Esophagus squamous epithelium (tissue), 4 donors: ENCODE measurements at regions not wholly inside any gene's neighbourhood (a gene's known extent, or its start where the extent isn't known, plus 50 kb on each side); places are given as distances from the start of the nearest gene placed in this dataset.

Source experiments
- CTCF ChIP-seq, 6 experiments: fragments of 450-650 bp in 4 of 6; fragments of 200-600 bp in 2 of 6; sonication (generic) in 2 of 6; IDR thresholded peaks; one replicate each; pipeline ENCODE4 v1.5.1; 2016 to 2019; ENCODE audit warnings: antibody characterized with exemption in 6 of 6, mild to moderate bottlenecking in 4 of 6, moderate library complexity in 4 of 6
- POLR2A ChIP-seq, 4 donors: fragments of 450-650 bp; IDR thresholded peaks; one replicate each; pipeline ENCODE4 v1.6.1; 2017; ENCODE audit warnings: antibody characterized with exemption in 4 of 4, mild to moderate bottlenecking in 4 of 4, moderate library complexity in 3 of 4

DNA sequence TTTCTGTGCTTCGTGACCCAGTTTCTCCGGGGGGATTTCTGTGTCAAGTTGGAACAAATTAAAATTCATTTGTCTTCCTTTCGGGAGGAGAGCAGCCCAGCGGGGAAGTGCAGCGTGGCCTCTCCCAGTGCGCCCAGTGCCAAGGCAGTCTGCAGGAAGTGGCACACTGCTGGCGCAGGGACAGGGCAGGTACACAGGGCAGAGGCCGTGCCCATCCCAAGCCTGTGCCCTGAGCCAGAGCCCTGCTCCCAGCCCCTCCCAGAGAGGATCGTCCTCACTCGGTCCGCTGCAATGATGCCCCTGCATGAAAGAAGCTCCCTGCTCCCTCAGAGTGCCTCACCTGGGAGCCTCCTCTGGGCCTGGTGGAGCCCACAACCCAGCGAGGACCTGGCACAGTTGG is 82.4 kb upstream of the PPP1R26 start:
- TF ChIP-seq CTCF (IDR thresholded peaks at IDR 0.05) (no peak), POLR2A (IDR thresholded peaks at IDR 0.05) (no peak)
